Stimulated activated CD4-positive, alpha-beta T cell treated with anti-CD3 and anti-CD28 coated beads, Interleukin-1b, Interleukin-23, amount 100 ng/mL, for 24 hours (primary cell): ENCODE measurements at regions not wholly inside any gene's neighbourhood (a gene's known extent, or its start where the extent isn't known, plus 50 kb on each side); places are given as distances from the start of the nearest gene placed in this dataset.
"Not testable (repeated sequence)": the region's sequence is repeated elsewhere in the genome, so short reads cannot be mapped to it uniquely, and the experiment has no call there.

Source experiments
- DNase-seq, 4 experiments: peaks; one replicate each; pipeline ENCODE4 v3.0.0-alpha.2; 2020; ENCODE audit warnings: low read depth in 4 of 4, low spot score in 1 of 4

GRCh38 chr1:212155219-212155618, 119.7 kb downstream of the DTL start:
- DNase-seq = no peak

- DNase-seq = no peak
Observed at GRCh38 chr1:212157252-212157651, 121.7 kb downstream of the DTL start.

- no peak for DNase-seq
Observed at GRCh38 chr1:212158912-212159796, 123.6 kb downstream of the DTL start.

GRCh38 chr1:212161231-212161781, 123.9 kb upstream of the PPP2R5A start:
- DNase-seq = no peak

GRCh38 chr1:212162635-212163034, 122.6 kb upstream of the PPP2R5A start:
- DNase-seq = no peak

GRCh38 chr1:212164095-212164872, 120.9 kb upstream of the PPP2R5A start:
- no peak for DNase-seq

GRCh38 chr1:212166244-212166643, 119.0 kb upstream of the PPP2R5A start:
- DNase-seq = no peak

- DNase-seq = no peak
Observed at GRCh38 chr1:212166644-212167043, 118.6 kb upstream of the PPP2R5A start.

- no peak for DNase-seq
Observed at GRCh38 chr1:212167098-212167497, 118.1 kb upstream of the PPP2R5A start.

- DNase-seq = no peak
Observed at GRCh38 chr1:212173567-212173966, 111.6 kb upstream of the PPP2R5A start.

- DNase-seq = not testable (repeated sequence)
Observed at GRCh38 chr1:212174295-212174694, 110.9 kb upstream of the PPP2R5A start.

GRCh38 chr1:212177542-212177941, 107.7 kb upstream of the PPP2R5A start:
- no peak for DNase-seq

GRCh38 chr1:212178851-212179250, 106.4 kb upstream of the PPP2R5A start:
- DNase-seq = no peak

- no peak for DNase-seq
Observed at GRCh38 chr1:212179394-212180076, 105.7 kb upstream of the PPP2R5A start.

- DNase-seq = no peak
Observed at GRCh38 chr1:212181015-212181882, 104.0 kb upstream of the PPP2R5A start.

- DNase-seq = no peak
Observed at GRCh38 chr1:212182171-212182570, 103.0 kb upstream of the PPP2R5A start.

- no peak for DNase-seq
Observed at GRCh38 chr1:212182579-212182978, 102.6 kb upstream of the PPP2R5A start.

GRCh38 chr1:212186427-212187207, 98.6 kb upstream of the PPP2R5A start:
- DNase-seq = peak in 2 of 4 experiments; percentile 3 to 4

GRCh38 chr1:212188599-212189351, 96.4 kb upstream of the PPP2R5A start:
- DNase-seq = no peak
